ENCODE measurements at regions not wholly inside any gene's neighbourhood (a gene's known extent, or its start where the extent isn't known, plus 50 kb on each side); places are given as distances from the start of the nearest gene placed in this dataset.

GRCh38 chr13:57784633-57785032, 153.1 kb downstream of the PCDH17 start:
- no peak overlapping the region for H3K4me3 ChIP-seq

GRCh38 chr13:57787058-57787791, 155.7 kb downstream of the PCDH17 start:
- Histone ChIP-seq H3K27ac (no peak overlapping the region), H3K4me3 (no peak overlapping the region)

More at GRCh38 chr13:57784633-57785032, 153.1 kb downstream of the PCDH17 start:
- H3K27ac ChIP-seq, result no peak overlapping the region

- Histone ChIP-seq H3K4me3 (no peak overlapping the region), H3K27ac (no peak overlapping the region)
Observed at GRCh38 chr13:57799624-57800023, 168.1 kb downstream of the PCDH17 start.

- Histone ChIP-seq H3K4me3 (no peak overlapping the region), H3K27ac (no peak overlapping the region)
Observed at GRCh38 chr13:57813651-57814050, 182.1 kb downstream of the PCDH17 start.

GRCh38 chr13:57815600-57815999, 184.1 kb downstream of the PCDH17 start:
- no peak overlapping the region for H3K4me3 ChIP-seq
- H3K27ac ChIP-seq, result no peak overlapping the region

- no peak overlapping the region for H3K27ac ChIP-seq
- H3K4me3 ChIP-seq, result no peak overlapping the region
Observed at GRCh38 chr13:57820924-57821323, 189.4 kb downstream of the PCDH17 start.

- Histone ChIP-seq H3K4me3 (no peak overlapping the region), H3K27ac (no peak overlapping the region)
Observed at GRCh38 chr13:57823704-57824103, 192.2 kb downstream of the PCDH17 start.

- no peak overlapping the region for H3K27ac ChIP-seq
- H3K4me3 ChIP-seq, result no peak overlapping the region
Observed at GRCh38 chr13:57824121-57824520, 192.6 kb downstream of the PCDH17 start.

GRCh38 chr13:57825066-57825465, 193.5 kb downstream of the PCDH17 start:
- Histone ChIP-seq H3K27ac (no peak overlapping the region), H3K4me3 (no peak overlapping the region)

- no peak overlapping the region for H3K4me3 ChIP-seq
- no peak overlapping the region for H3K27ac ChIP-seq
Observed at GRCh38 chr13:57829496-57829895, 198.0 kb downstream of the PCDH17 start.

GRCh38 chr13:57832187-57832586, 200.6 kb downstream of the PCDH17 start:
- H3K27ac ChIP-seq, result no peak overlapping the region
- no peak overlapping the region for H3K4me3 ChIP-seq

GRCh38 chr13:57837801-57838200, 206.3 kb downstream of the PCDH17 start:
- H3K4me3 ChIP-seq, result no peak overlapping the region
- H3K27ac ChIP-seq, result no peak overlapping the region

- Histone ChIP-seq H3K27ac (no peak overlapping the region), H3K4me3 (no peak overlapping the region)
Observed at GRCh38 chr13:57843521-57843920, 212.0 kb downstream of the PCDH17 start.

- H3K27ac ChIP-seq, result no peak overlapping the region
Observed at GRCh38 chr13:57846600-57847173, 215.1 kb downstream of the PCDH17 start.

GRCh38 chr13:57857945-57858344, 226.4 kb downstream of the PCDH17 start:
- H3K4me3 ChIP-seq, result no peak overlapping the region
- no peak overlapping the region for H3K27ac ChIP-seq

More at GRCh38 chr13:57846600-57847173, 215.1 kb downstream of the PCDH17 start:
- no peak overlapping the region for H3K4me3 ChIP-seq

- no peak overlapping the region for H3K27ac ChIP-seq
- no peak overlapping the region for H3K4me3 ChIP-seq
Observed at GRCh38 chr13:57858376-57858775, 226.8 kb downstream of the PCDH17 start.

- no peak overlapping the region for H3K27ac ChIP-seq
- no peak overlapping the region for H3K4me3 ChIP-seq
Observed at GRCh38 chr13:57862879-57863278, 231.3 kb downstream of the PCDH17 start.

- Histone ChIP-seq H3K27ac (no peak overlapping the region), H3K4me3 (no peak overlapping the region)
Observed at GRCh38 chr13:57865600-57866294, 234.2 kb downstream of the PCDH17 start.

- H3K4me3 ChIP-seq, result no peak overlapping the region
Observed at GRCh38 chr13:57874530-57874929, 243.0 kb downstream of the PCDH17 start.

GRCh38 chr13:57877601-57878000, 246.1 kb downstream of the PCDH17 start:
- Histone ChIP-seq H3K27ac (no peak overlapping the region), H3K4me3 (no peak overlapping the region)

More at GRCh38 chr13:57874530-57874929, 243.0 kb downstream of the PCDH17 start:
- no peak overlapping the region for H3K27ac ChIP-seq

GRCh38 chr13:57878291-57878690, 246.7 kb downstream of the PCDH17 start:
- Histone ChIP-seq H3K4me3 (no peak overlapping the region), H3K27ac (no peak overlapping the region)

Measured in skin epidermis (tissue), 12 donors.